HG03159 (cell line): ENCODE measurements at regions not wholly inside any gene's neighbourhood (a gene's known extent, or its start where the extent isn't known, plus 50 kb on each side); places are given as distances from the start of the nearest gene placed in this dataset.
"Not testable (repeated sequence)": the region's sequence is repeated elsewhere in the genome, so short reads cannot be mapped to it uniquely, and the experiment has no call there.

Experiments
- ATAC-seq: cut with Tn5 transposase; IDR thresholded peaks from one replicate; pipeline ENCODE4 v1.9.1; 2021; ENCODE audit warnings: mild to moderate bottlenecking, moderate library complexity; ENCODE audit not compliant: unreplicated experiment

- not testable (repeated sequence) for ATAC-seq
Observed at GRCh38 chr3:35296944-35297343, 342.4 kb upstream of the ARPP21 start.

DNA sequence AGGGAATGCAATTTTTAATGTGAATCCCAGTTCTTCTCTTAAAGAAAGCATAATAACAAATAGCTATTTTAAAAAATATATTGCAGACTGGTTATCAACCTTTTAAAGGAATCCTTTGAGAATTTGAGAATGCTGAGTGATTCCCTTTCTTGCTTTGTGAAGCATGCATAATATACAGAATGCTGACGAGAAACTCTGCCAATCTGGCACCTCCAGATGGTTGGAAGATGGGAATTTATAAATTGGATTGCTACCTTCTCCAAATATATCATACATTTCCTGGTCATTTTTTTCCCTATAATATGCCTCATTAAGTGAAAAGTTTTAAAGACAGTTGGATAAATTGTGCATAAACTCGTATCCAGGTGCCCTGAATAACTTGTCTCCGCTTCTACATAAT lies 333.9 kb upstream of the ARPP21 start:
- ATAC-seq = no peak

DNA sequence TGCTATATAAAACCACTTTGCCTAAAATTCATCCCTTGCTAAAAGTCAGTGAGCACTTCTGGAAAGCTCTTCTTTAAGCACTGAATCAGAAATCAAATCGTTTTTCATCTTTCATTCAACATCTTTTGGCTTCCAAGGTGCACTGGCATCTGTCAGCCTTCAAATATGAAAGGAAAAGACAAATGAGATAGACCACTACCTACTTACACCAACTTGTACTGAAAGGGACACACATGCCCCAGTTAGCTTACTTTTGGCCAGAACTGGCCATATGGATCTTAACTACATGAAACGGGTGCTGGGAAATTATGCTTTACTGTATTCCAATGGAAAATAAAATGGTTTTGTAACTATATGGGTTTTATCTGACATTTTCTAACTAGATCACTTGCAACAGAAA lies 332.0 kb upstream of the ARPP21 start:
- ATAC-seq = no peak

DNA sequence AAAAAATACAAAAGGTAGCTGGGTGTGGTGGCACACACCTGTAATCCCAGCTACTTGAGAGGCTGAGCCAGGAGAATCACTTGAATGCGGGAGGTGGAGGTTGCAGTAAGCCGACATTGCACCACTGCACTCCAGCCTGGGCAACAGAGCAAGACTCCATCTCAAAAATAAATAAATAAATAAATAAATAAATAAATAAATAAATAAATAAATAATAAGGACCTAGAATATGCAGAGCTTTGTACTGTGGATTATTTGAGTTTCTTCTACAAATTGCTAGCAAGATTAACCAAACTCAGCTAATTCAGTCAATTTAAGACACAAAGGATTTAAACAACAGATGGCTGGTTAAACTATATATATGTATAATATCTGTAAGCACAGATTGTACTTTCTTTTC lies 322.5 kb upstream of the ARPP21 start:
- not testable (repeated sequence) for ATAC-seq

- ATAC-seq = no peak
Observed at GRCh38 chr3:35320646-35321407, 318.5 kb upstream of the ARPP21 start.

DNA sequence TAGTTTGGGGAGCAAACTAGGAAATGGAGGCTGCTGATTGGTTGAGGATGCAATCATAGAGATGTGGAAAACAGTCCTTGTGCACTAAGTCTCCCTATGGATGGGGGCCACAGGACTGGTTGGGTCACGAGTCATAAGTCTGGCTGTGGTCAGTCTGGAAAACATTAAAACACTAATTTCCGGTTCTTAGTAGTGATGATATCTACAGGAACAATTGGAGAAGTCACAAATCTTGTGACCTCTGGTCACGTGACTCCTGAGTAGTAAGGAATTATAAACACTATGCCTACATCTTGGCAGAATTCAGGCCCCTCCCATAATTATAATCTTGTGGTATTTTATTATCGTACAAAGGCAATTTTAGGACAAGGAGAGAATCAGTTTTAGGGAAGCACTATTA lies 317.3 kb upstream of the ARPP21 start:
- no peak for ATAC-seq

- ATAC-seq = no peak
Observed at GRCh38 chr3:35335703-35336102, 303.6 kb upstream of the ARPP21 start.

- no peak for ATAC-seq
Observed at GRCh38 chr3:35336601-35337000, 302.7 kb upstream of the ARPP21 start.

- ATAC-seq = no peak
Observed at GRCh38 chr3:35338186-35338585, 301.1 kb upstream of the ARPP21 start.

GRCh38 chr3:35380196-35380595 lies 259.1 kb upstream of the ARPP21 start:
- no peak for ATAC-seq

DNA sequence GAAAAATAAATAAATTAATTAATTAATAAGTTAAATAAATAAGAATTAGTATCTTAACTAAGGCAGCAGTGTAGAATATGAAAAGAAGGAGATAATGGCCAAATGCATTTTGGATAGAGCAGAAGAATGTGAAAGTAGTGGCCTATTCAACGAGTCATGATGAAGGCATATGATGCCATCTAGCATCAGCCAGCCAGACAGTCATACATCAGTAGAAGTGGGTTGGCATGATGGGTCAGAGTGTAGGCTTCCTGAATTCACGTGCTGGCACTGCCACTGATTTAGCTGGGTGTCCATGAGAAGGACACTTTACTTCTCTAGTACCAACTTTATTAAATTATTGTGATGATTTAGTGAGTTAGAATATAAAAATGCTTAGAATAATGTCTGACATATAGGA lies 256.1 kb upstream of the ARPP21 start:
- ATAC-seq = no peak

DNA sequence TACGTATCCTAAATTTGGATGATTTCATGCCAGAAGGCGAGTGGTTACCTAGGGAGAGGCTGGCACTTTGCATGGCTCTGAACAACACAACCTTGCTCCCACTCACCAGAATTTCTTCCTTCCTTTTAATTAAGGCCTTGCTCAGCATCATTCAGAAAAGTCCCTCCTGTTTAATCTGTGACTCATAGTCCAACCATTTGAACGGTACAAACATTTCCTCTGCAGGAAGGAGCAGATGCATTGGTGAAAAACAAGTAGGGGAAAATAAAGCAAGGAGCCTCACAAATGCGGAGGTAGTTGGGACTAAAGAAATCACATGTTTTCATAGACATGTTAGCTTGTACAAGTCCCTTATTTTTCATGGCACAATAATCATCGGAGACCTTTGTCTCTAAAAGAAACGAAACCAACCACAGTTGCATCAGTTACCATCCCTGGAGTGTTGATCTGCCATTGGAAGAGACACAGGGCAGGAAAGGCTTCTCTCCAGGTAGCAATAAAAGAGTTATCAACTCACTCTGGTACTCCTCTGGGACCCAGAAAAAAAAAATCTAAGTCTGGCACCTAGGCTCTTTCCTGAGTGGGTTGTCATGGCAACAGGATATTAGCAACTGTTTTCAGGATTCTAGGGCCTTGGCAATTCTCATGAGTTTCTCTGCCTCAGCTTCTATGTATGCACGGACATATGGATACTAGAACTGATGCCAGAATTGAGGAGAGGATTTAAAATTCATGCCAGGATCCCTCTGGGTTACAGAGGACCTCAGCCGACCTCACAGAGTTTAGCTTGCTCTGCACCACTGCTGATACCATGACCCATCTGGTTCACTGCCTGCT lies 255.4 kb upstream of the ARPP21 start:
- no peak for ATAC-seq

- ATAC-seq = no peak
Observed at GRCh38 chr3:35385271-35385670, 254.1 kb upstream of the ARPP21 start.

GRCh38 chr3:35389907-35390306 lies 249.4 kb upstream of the ARPP21 start:
- ATAC-seq = no peak

GRCh38 chr3:35392187-35392586 lies 247.1 kb upstream of the ARPP21 start:
- ATAC-seq = no peak

DNA sequence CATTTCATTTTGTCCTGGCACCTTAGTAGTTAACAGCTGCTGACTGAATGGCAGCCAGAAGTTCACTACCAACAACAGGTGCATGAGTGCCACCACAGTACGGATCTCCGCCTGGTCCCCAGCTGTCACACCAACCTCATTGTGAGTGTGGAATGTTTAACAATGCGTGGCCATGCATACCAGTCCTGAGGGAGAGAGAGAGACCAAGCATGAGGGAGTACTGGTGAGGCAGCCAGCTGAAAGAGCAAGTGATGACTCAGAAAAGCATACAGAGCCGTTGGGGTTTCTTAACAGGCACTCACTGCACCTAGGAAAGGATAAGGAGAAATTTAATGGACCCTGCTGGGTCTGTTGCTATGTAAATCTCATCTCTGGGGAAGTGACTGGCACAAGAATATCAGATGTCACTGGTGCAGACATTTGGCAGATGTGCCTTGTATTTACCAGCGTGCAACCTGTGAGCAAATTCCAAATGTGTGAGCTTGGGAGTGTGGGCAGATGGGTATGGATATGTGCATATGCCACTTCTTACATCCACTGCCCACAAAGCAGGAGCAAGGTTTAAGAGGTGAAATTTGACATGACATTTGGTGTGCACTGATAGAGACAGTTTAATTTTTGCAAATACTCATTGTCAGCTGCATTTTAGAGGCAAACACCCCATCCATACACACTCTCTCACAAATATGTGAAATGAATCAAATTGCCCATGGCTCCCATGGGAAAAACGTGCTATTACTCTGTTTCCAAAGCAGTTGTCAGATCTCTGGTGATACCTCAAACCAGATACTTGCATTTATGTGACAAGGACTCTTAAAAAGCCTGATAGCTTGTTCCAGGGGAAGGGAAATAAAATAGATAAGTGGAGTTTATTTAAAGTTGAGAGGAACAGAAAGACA lies 245.2 kb upstream of the ARPP21 start:
- no peak for ATAC-seq

- ATAC-seq = no peak
Observed at GRCh38 chr3:35394905-35395304, 244.4 kb upstream of the ARPP21 start.

GRCh38 chr3:35401671-35402070 lies 237.7 kb upstream of the ARPP21 start:
- ATAC-seq = no peak

GRCh38 chr3:35404571-35404970 lies 234.8 kb upstream of the ARPP21 start:
- ATAC-seq = no peak

- ATAC-seq = no peak
Observed at GRCh38 chr3:35408882-35409281, 230.4 kb upstream of the ARPP21 start.

DNA sequence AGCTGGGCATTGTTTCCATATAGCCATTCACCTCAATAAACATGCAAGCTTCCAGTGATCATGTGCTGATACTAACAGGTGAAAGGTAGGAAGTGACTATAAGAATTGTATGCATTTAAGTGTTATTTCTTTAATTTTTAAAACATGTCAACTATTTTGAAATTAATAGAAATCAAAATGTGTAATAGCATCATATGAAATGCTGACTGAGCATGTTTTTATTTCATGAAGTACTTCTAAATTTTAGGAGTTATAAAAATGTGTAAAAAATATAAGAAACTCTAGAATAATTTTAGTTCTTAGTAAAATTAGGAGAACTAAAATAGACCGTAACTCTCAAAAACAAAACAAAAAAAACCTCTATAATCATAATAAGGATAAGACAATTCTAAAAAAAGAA lies 229.3 kb upstream of the ARPP21 start:
- no peak for ATAC-seq
